H1 (cell line): ENCODE measurements at regions not wholly inside any gene's neighbourhood (a gene's known extent, or its start where the extent isn't known, plus 50 kb on each side); places are given as distances from the start of the nearest gene placed in this dataset.

Experiments used
- CTCF ChIA-PET: fragments of 300-600 bp; sonication (Branson Sonifier 250); formaldehyde crosslinking; loops from one replicate; lab custom pipeline; 2021; ENCODE audit not compliant: partially characterized antibody; lab: Charles Lee
- POLR2A ChIA-PET: fragments of 300-600 bp; sonication (Branson Sonifier 250); formaldehyde crosslinking; loops from one replicate; lab custom pipeline; 2021; ENCODE audit warnings: inconsistent platforms; ENCODE audit not compliant: partially characterized antibody; lab: Charles Lee
- DNase-seq, 2 experiments: peaks; one replicate each; pipeline versions ENCODE4 v3.0.0 to v3.0.0-alpha.2; 2010 to 2022; ENCODE audit warnings: low spot score in 2 of 2, low read depth in 1 of 2, mixed read lengths in 1 of 2
- FAIRE-seq: peaks from 2 replicates; lab custom pipeline; 2011; peaks lifted over from hg19 to GRCh38; lab: Jason Lieb, UNC
- H2AFZ ChIP-seq: 2 replicates; pipeline ENCODE4 v1.8.1; 2012; ENCODE audit warnings: low read length, inconsistent platforms
- H2AK5ac ChIP-seq: 2 replicates; pipeline ENCODE4 v1.6.1; 2013; ENCODE audit warnings: low read depth, low read length
- H2BK120ac ChIP-seq: replicated peaks from 2 replicates; pipeline ENCODE3; 2013; ENCODE audit warnings: low read depth, low read length, inconsistent platforms
- H2BK12ac ChIP-seq: 2 replicates; pipeline ENCODE4 v1.6.1; 2013; ENCODE audit warnings: low read depth, low read length
- H2BK15ac ChIP-seq: 2 replicates; pipeline ENCODE4 v1.6.1; 2013; ENCODE audit warnings: low read length
- H2BK20ac ChIP-seq: 2 replicates; pipeline ENCODE4 v1.6.1; 2013; ENCODE audit warnings: low read length
- H2BK5ac ChIP-seq: 2 replicates; pipeline ENCODE4 v1.6.1; 2013; ENCODE audit warnings: low read depth, low read length
- H3K14ac ChIP-seq: 2 replicates; pipeline ENCODE4 v1.6.1; 2013; ENCODE audit warnings: inconsistent platforms; ENCODE audit not compliant: insufficient read length
- H3K18ac ChIP-seq: 2 replicates; pipeline ENCODE4 v1.6.1; 2013; ENCODE audit warnings: low read length; ENCODE audit errors: extremely low read depth
- H3K23ac ChIP-seq: 2 replicates; pipeline ENCODE4 v1.6.1; 2013; ENCODE audit warnings: inconsistent platforms; ENCODE audit not compliant: insufficient read length
- H3K23me2 ChIP-seq: 2 replicates; pipeline ENCODE4 v1.6.1; 2013; ENCODE audit warnings: low read depth, low read length
- H3K27ac ChIP-seq: 2 replicates; pipeline ENCODE4 v1.6.1; 2011; ENCODE audit warnings: low read depth, low read length, inconsistent platforms
- H3K27me3 ChIP-seq, 4 experiments: replicated peaks in 1 of 4; 1 replicate in 1 of 4; 2 replicates in 3 of 4; pipeline versions ENCODE4 v1.6.1 to v1.8.1; 2011 to 2013; ENCODE audit warnings: low read length in 3 of 4, mild to moderate bottlenecking in 3 of 4, inconsistent platforms in 2 of 4, mixed read lengths in 2 of 4, moderate library complexity in 1 of 4; ENCODE audit not compliant: control insufficient read depth in 3 of 4, insufficient read depth in 3 of 4; ENCODE audit errors: extremely low read depth in 1 of 4
- H3K36me3 ChIP-seq, 4 experiments: 2 replicates each; pipeline versions ENCODE4 v1.6.1 to v1.8.1; 2011 to 2013; ENCODE audit warnings: mild to moderate bottlenecking in 4 of 4, low read length in 3 of 4, moderate library complexity in 2 of 4, control low read depth in 1 of 4, inconsistent platforms in 1 of 4; ENCODE audit not compliant: insufficient read depth in 4 of 4, control insufficient read depth in 2 of 4
- H3K4ac ChIP-seq: replicated peaks from 2 replicates; pipeline ENCODE3; 2013; ENCODE audit warnings: low read length, low read depth, mixed read lengths, inconsistent platforms; ENCODE audit not compliant: insufficient read length
- H3K4me1 ChIP-seq, 4 experiments: replicated peaks in 1 of 4; 1 replicate in 1 of 4; 2 replicates in 3 of 4; pipeline versions ENCODE4 v1.6.1 to v1.8.1; 2011 to 2013; ENCODE audit warnings: low read length in 3 of 4, inconsistent platforms in 2 of 4, mixed read lengths in 1 of 4; ENCODE audit not compliant: insufficient read depth in 4 of 4, control insufficient read depth in 3 of 4
- H3K4me2 ChIP-seq, 2 experiments: 2 replicates each; pipeline versions ENCODE4 v1.6.1 to v1.8.1; 2011 to 2013; ENCODE audit warnings: low read depth in 2 of 2, low read length in 2 of 2, control low read depth in 1 of 2, inconsistent platforms in 1 of 2, mild to moderate bottlenecking in 1 of 2; ENCODE audit not compliant: insufficient read depth in 1 of 2
- H3K4me3 ChIP-seq, 4 experiments: fragments of 200-600, 300-600 bp in 1 of 4; sonication (generic), shearing (Covaris generic), sonication (Bioruptor Twin) in 1 of 4; 2 replicates each; pipeline versions ENCODE4 v1.5.1 to v1.8.1; 2011 to 2016; ENCODE audit warnings: low read length in 4 of 4, low read depth in 3 of 4, control low read depth in 2 of 4, inconsistent platforms in 2 of 4, mild to moderate bottlenecking in 2 of 4, mixed read lengths in 1 of 4, moderate library complexity in 1 of 4; ENCODE audit not compliant: insufficient read depth in 2 of 4; ENCODE audit errors: extremely low read depth in 1 of 4
- H3K56ac ChIP-seq: replicated peaks from 2 replicates; pipeline ENCODE3; 2013; ENCODE audit warnings: low read depth, mild to moderate bottlenecking, mixed read lengths, low read length, inconsistent platforms; ENCODE audit not compliant: insufficient read length
- H3K79me1 ChIP-seq: 2 replicates; pipeline ENCODE4 v1.6.1; 2013; ENCODE audit warnings: low read depth, low read length, control low read depth
- H3K79me2 ChIP-seq, 2 experiments: 2 replicates each; pipeline versions ENCODE4 v1.6.1 to v1.8.1; 2012 to 2013; ENCODE audit warnings: low read length in 2 of 2, mild to moderate bottlenecking in 2 of 2, inconsistent platforms in 1 of 2; ENCODE audit not compliant: insufficient read depth in 2 of 2, control insufficient read depth in 1 of 2
- H3K9ac ChIP-seq, 4 experiments: replicated peaks in 1 of 4; 1 replicate in 1 of 4; 2 replicates in 3 of 4; pipeline versions ENCODE4 v1.6.1 to v1.8.1; 2011 to 2013; ENCODE audit warnings: low read depth in 3 of 4, low read length in 3 of 4, control low read depth in 2 of 4, mild to moderate bottlenecking in 2 of 4, moderate library complexity in 2 of 4, inconsistent platforms in 1 of 4; ENCODE audit errors: extremely low read depth in 1 of 4
- H3K9me3 ChIP-seq, 2 experiments: 2 replicates each; pipeline versions ENCODE4 v1.6.1 to v1.8.1; 2012 to 2013; ENCODE audit warnings: mild to moderate bottlenecking in 2 of 2, moderate library complexity in 2 of 2, control low read depth in 1 of 2, inconsistent platforms in 1 of 2, low read depth in 1 of 2, low read length in 1 of 2, mixed read lengths in 1 of 2; ENCODE audit not compliant: insufficient read depth in 2 of 2
- H4K20me1 ChIP-seq, 2 experiments: replicated peaks in 1 of 2; 2 replicates each; pipeline versions ENCODE3 to v1.8.1; 2011 to 2013; ENCODE audit warnings: inconsistent platforms in 2 of 2, low read length in 2 of 2, mild to moderate bottlenecking in 1 of 2; ENCODE audit not compliant: insufficient read depth in 2 of 2, control insufficient read depth in 1 of 2
- H4K5ac ChIP-seq: 2 replicates; pipeline ENCODE4 v1.6.1; 2013; ENCODE audit warnings: low read length, low read depth, mixed read lengths, inconsistent platforms; ENCODE audit not compliant: insufficient read length
- H4K8ac ChIP-seq: 2 replicates; pipeline ENCODE4 v1.8.0; 2013; ENCODE audit warnings: mild to moderate bottlenecking, moderate library complexity, low read length, inconsistent platforms; ENCODE audit not compliant: insufficient read depth; ENCODE audit errors: extremely low read depth
- H4K91ac ChIP-seq: replicated peaks from 2 replicates; pipeline ENCODE3; 2013; ENCODE audit warnings: low read length, mixed read lengths, inconsistent platforms; ENCODE audit not compliant: insufficient read length
- CBX8 ChIP-seq: fragments of 300-800, 300-1000 bp; sonication (generic); IDR thresholded peaks from 2 replicates; pipeline ENCODE4 v1.7.1; 2016; ENCODE audit warnings: low read depth, low read length, borderline replicate concordance
- CTBP2 ChIP-seq: IDR thresholded peaks from 2 replicates; pipeline ENCODE4 v1.7.0; 2011; ENCODE audit warnings: borderline replicate concordance, mild to moderate bottlenecking, moderate library complexity, mixed read lengths, low read length; ENCODE audit not compliant: insufficient read depth, insufficient read length
- EP300 ChIP-seq, 2 experiments: IDR thresholded peaks; 1 replicate in 1 of 2; 2 replicates in 1 of 2; pipeline ENCODE4 v1.6.1; 2011 to 2012; ENCODE audit warnings: low read depth in 2 of 2, low read length in 2 of 2, mild to moderate bottlenecking in 2 of 2, borderline replicate concordance in 1 of 2, inconsistent platforms in 1 of 2, moderate library complexity in 1 of 2
- NRF1 ChIP-seq: IDR thresholded peaks from 2 replicates; pipeline ENCODE4 v1.6.1; 2011; ENCODE audit warnings: mild to moderate bottlenecking, low read depth, low read length, improper control_type of control experiment
- RBBP5 ChIP-seq: IDR thresholded peaks from 2 replicates; pipeline ENCODE4 v1.7.1; 2012; ENCODE audit warnings: low read depth, mild to moderate bottlenecking, inconsistent platforms, low read length, moderate library complexity, borderline replicate concordance
- RNF2 ChIP-seq: fragments of 200-900, 300-1000 bp; sonication (generic); IDR thresholded peaks from 2 replicates; pipeline ENCODE4 v1.7.1; 2016; ENCODE audit warnings: borderline replicate concordance, low read depth, mild to moderate bottlenecking, antibody characterized with exemption, low read length; ENCODE audit not compliant: poor library complexity, severe bottlenecking; ENCODE audit errors: missing control alignments
- SP1 ChIP-seq: IDR thresholded peaks from 2 replicates; pipeline ENCODE4 v1.6.1; 2011; ENCODE audit warnings: low read depth, low read length
- TCF12 ChIP-seq: IDR thresholded peaks from 2 replicates; pipeline ENCODE4 v1.6.1; 2011; ENCODE audit warnings: low read depth, mild to moderate bottlenecking, low read length
- WGBS, 2 experiments: shearing (Covaris generic) in 1 of 2; methylation state at CpG; one replicate each; pipeline versions ENCODE4 v1.1.6 to v1.1.7; 2013 to 2015; ENCODE audit warnings: low lambda C conversion rate in 2 of 2, mixed read lengths in 2 of 2, inconsistent platforms in 1 of 2, low coverage in 1 of 2, missing lambda C conversion rate in 1 of 2; ENCODE audit not compliant: insufficient replicate concordance in 2 of 2, insufficient coverage in 1 of 2, insufficient read length in 1 of 2; ENCODE audit errors: extremely low coverage in 1 of 2, missing lambda C conversion rate in 1 of 2; 5-methylcytosine and 5-hydroxymethylcytosine counted together
- TF ChIP-seq, protein P1 (sequence below): IDR thresholded peaks from 2 replicates; pipeline ENCODE4 v1.6.1; 2012; ENCODE audit warnings: inconsistent platforms
- TF ChIP-seq, protein P2 (sequence below): IDR thresholded peaks from 2 replicates; pipeline ENCODE4 v1.6.1; 2012; ENCODE audit warnings: low read length, inconsistent platforms

DNA sequence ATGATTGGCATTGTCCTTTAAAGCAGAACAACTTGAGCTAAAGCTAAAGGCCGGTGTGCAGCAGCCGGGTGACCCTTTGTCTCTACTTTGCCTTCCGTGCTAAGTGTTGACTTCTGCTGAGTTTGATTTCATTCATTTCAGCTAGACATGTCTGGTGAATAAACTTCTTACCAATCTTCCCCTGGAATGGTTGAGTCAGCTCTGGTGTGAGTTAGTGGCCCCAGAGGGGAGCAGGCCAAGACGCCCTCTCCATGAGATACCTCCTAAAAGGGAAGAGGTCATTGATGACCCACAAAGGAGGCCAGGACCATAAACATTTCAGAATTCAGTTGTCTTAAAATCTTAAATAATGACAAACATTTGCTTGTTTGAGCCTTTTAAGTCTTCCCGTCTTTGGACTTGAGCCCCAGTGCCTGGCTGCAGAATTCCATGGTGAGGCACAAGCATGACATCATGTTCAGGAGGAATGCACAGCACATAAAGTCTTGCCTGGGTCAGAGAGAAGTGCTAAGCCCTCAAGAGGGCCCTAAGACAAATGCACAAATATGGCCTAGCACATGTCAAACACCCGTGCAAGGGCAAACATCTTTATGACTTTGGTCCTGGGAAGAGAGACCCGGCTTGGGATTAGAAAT is 96.3 kb upstream of the NEDD9 start:
- H4K91ac ChIP-seq, result no peak overlapping the region
- H2BK15ac ChIP-seq, result no peak overlapping the region
- no peaks in the 10 kb centered on the region for H3K79me1 ChIP-seq
- H2BK20ac ChIP-seq, result no peak overlapping the region
- DNase-seq (no peak), FAIRE-seq (no peak)
- H3K4ac ChIP-seq, result no peak overlapping the region
- H3K23me2 ChIP-seq, result no peaks in the 10 kb centered on the region
- no peak overlapping the region for H3K23ac ChIP-seq
- no peaks in the 10 kb centered on the region for H3K9me3 ChIP-seq
- H4K5ac ChIP-seq, result no peak overlapping the region
- no peak overlapping the region for H3K27ac ChIP-seq
- no peak overlapping the region for H2BK5ac ChIP-seq
- no peak overlapping the region for H3K4me3 ChIP-seq
- POLR2A ChIA-PET, result no interaction called here
- no peaks in the 10 kb centered on the region for H3K36me3 ChIP-seq
- H3K9ac ChIP-seq, result no peak overlapping the region
- no peak overlapping the region for H2BK12ac ChIP-seq
- no peaks in the 10 kb centered on the region for H4K20me1 ChIP-seq
- H3K18ac ChIP-seq, result no peak overlapping the region
- H2AFZ ChIP-seq, result no peak overlapping the region
- peaks cover 0 to 3% (median 2%) of the 10 kb centered on the region in 4 experiments; a peak in 1 of 7 replicates for H3K4me1 ChIP-seq
- no peak overlapping the region for H4K8ac ChIP-seq
- CTCF ChIA-PET, result interaction anchor here (1.3 to 1.8 kb wide), 2 partner anchors 18 to 22 kb away, joined by 3 to 7 read pairs; no protein-coding TSS in a partner anchor
- no peak overlapping the region for H3K14ac ChIP-seq
- H3K56ac ChIP-seq, result no peak overlapping the region
- H2AK5ac ChIP-seq, result no peak overlapping the region
- TF ChIP-seq, protein P1, sequence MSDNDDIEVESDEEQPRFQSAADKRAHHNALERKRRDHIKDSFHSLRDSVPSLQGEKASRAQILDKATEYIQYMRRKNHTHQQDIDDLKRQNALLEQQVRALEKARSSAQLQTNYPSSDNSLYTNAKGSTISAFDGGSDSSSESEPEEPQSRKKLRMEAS, result no peak
- TF ChIP-seq RBBP5 (no peak), NRF1 (no peak), CTBP2 (no peak), CBX8 (no peak), SP1 (no peak), EP300 (IDR thresholded peaks at IDR 0.05; ENCODE audit: borderline replicate concordance in 1 of 2, low read depth in 2 of 2, low read length in 2 of 2) (no peak), RNF2 (no peak), TCF12 (no peak)
- TF ChIP-seq, protein P2, sequence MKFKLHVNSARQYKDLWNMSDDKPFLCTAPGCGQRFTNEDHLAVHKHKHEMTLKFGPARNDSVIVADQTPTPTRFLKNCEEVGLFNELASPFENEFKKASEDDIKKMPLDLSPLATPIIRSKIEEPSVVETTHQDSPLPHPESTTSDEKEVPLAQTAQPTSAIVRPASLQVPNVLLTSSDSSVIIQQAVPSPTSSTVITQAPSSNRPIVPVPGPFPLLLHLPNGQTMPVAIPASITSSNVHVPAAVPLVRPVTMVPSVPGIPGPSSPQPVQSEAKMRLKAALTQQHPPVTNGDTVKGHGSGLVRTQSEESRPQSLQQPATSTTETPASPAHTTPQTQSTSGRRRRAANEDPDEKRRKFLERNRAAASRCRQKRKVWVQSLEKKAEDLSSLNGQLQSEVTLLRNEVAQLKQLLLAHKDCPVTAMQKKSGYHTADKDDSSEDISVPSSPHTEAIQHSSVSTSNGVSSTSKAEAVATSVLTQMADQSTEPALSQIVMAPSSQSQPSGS, result no peak
- TF ChIP-seq, all 59 proteins: peak for 0
- H3K4me2 ChIP-seq, result no peak overlapping the region
- WGBS, 2 experiments, result 82% methylated on average over 7 of the region's 7 CpGs; no CpG with 5 or more reads in 1 of the 2 experiments
- H2BK120ac ChIP-seq, result no peak overlapping the region
- H3K79me2 ChIP-seq, result no peaks in the 10 kb centered on the region
- H3K27me3 ChIP-seq, result no peaks in the 10 kb centered on the region; a peak in 1 of 7 replicates
